ENCODE measurements at regions not wholly inside any gene's neighbourhood (a gene's known extent, or its start where the extent isn't known, plus 50 kb on each side); places are given as distances from the start of the nearest gene placed in this dataset.

- Histone ChIP-seq H3F3A (ENCODE audit: control insufficient read depth, insufficient read depth) (no peaks in the 10 kb centered on the region), H3K27me3 (ENCODE audit: control insufficient read depth, low read length) (no peaks in the 10 kb centered on the region), H3K4me1 (ENCODE audit: control insufficient read depth, low read length) (no peaks in the 10 kb centered on the region), H3K79me2 (ENCODE audit: control insufficient read depth, low read length) (no peaks in the 10 kb centered on the region), H3K4me2 (ENCODE audit: low read length) (no peak overlapping the region), H3K27ac (ENCODE audit: low read depth, low read length) (no peak overlapping the region), H3K4me3 (ENCODE audit: low read length) (no peak overlapping the region), H3K9me2 (replicated peaks; ENCODE audit: control insufficient read depth, low read length) (no peaks in the 10 kb centered on the region), H3K36me3 (ENCODE audit: control insufficient read depth, low read length) (no peaks in the 10 kb centered on the region), H3K9me3 (ENCODE audit: control insufficient read depth, insufficient read depth, low read length) (no peaks in the 10 kb centered on the region), H4K20me1 (ENCODE audit: control insufficient read depth, insufficient read depth, low read depth, low read length) (no peaks in the 10 kb centered on the region)
- TF ChIP-seq EZH2phosphoT487 (IDR thresholded peaks at IDR 0.05; ENCODE audit: borderline replicate concordance, low read length) (no peak), CTCF (IDR thresholded peaks at IDR 0.05; ENCODE audit: low read depth, low read length, poor library complexity, severe bottlenecking) (no peak)
Observed at GRCh38 chr13:67439365-67439764, 209.2 kb upstream of the PCDH9 start.

- H3K4me1 ChIP-seq (ENCODE audit: control insufficient read depth, low read length) = no peaks in the 10 kb centered on the region
- H3K9me2 ChIP-seq (replicated peaks; ENCODE audit: control insufficient read depth, low read length) = no peaks in the 10 kb centered on the region
- no peaks in the 10 kb centered on the region for H3K79me2 ChIP-seq (ENCODE audit: control insufficient read depth, low read length)
- H3K27me3 ChIP-seq (ENCODE audit: control insufficient read depth, low read length) = no peaks in the 10 kb centered on the region
- H3K27ac ChIP-seq (ENCODE audit: low read depth, low read length) = no peak overlapping the region
- no peaks in the 10 kb centered on the region for H4K20me1 ChIP-seq (ENCODE audit: control insufficient read depth, insufficient read depth, low read depth, low read length)
- H3K4me2 ChIP-seq (ENCODE audit: low read length) = no peak overlapping the region
- H3K4me3 ChIP-seq (ENCODE audit: low read length) = no peak overlapping the region
- no peaks in the 10 kb centered on the region for H3K9me3 ChIP-seq (ENCODE audit: control insufficient read depth, insufficient read depth, low read length)
- H3K36me3 ChIP-seq (ENCODE audit: control insufficient read depth, low read length) = no peaks in the 10 kb centered on the region
- TF ChIP-seq EZH2phosphoT487 (IDR thresholded peaks at IDR 0.05; ENCODE audit: borderline replicate concordance, low read length) = no peak
- no peak for TF ChIP-seq CTCF (IDR thresholded peaks at IDR 0.05; ENCODE audit: low read depth, low read length, poor library complexity, severe bottlenecking)
- no peaks in the 10 kb centered on the region for H3F3A ChIP-seq (ENCODE audit: control insufficient read depth, insufficient read depth)
Observed at GRCh38 chr13:67438465-67438864, 208.3 kb upstream of the PCDH9 start.

GRCh38 chr13:67437244-67437643 lies 207.1 kb upstream of the PCDH9 start:
- Histone ChIP-seq H3K36me3 (ENCODE audit: control insufficient read depth, low read length) (no peaks in the 10 kb centered on the region), H4K20me1 (ENCODE audit: control insufficient read depth, insufficient read depth, low read depth, low read length) (no peaks in the 10 kb centered on the region), H3K27ac (ENCODE audit: low read depth, low read length) (no peak overlapping the region), H3K9me3 (ENCODE audit: control insufficient read depth, insufficient read depth, low read length) (no peaks in the 10 kb centered on the region), H3K4me3 (ENCODE audit: low read length) (no peak overlapping the region), H3K27me3 (ENCODE audit: control insufficient read depth, low read length) (no peaks in the 10 kb centered on the region), H3K4me2 (ENCODE audit: low read length) (no peak overlapping the region), H3K79me2 (ENCODE audit: control insufficient read depth, low read length) (no peaks in the 10 kb centered on the region), H3F3A (ENCODE audit: control insufficient read depth, insufficient read depth) (no peaks in the 10 kb centered on the region), H3K4me1 (ENCODE audit: control insufficient read depth, low read length) (no peaks in the 10 kb centered on the region), H3K9me2 (replicated peaks; ENCODE audit: control insufficient read depth, low read length) (no peaks in the 10 kb centered on the region)
- TF ChIP-seq EZH2phosphoT487 (IDR thresholded peaks at IDR 0.05; ENCODE audit: borderline replicate concordance, low read length) = no peak
- no peak for TF ChIP-seq CTCF (IDR thresholded peaks at IDR 0.05; ENCODE audit: low read depth, low read length, poor library complexity, severe bottlenecking)

- Histone ChIP-seq H3K27me3 (ENCODE audit: control insufficient read depth, low read length) (no peaks in the 10 kb centered on the region), H3K27ac (ENCODE audit: low read depth, low read length) (no peak overlapping the region), H3K4me3 (ENCODE audit: low read length) (no peak overlapping the region), H3K4me1 (ENCODE audit: control insufficient read depth, low read length) (no peaks in the 10 kb centered on the region), H3K4me2 (ENCODE audit: low read length) (no peak overlapping the region), H3K36me3 (ENCODE audit: control insufficient read depth, low read length) (no peaks in the 10 kb centered on the region), H3K9me3 (ENCODE audit: control insufficient read depth, insufficient read depth, low read length) (no peaks in the 10 kb centered on the region), H3K9me2 (replicated peaks; ENCODE audit: control insufficient read depth, low read length) (no peaks in the 10 kb centered on the region), H3K79me2 (ENCODE audit: control insufficient read depth, low read length) (no peaks in the 10 kb centered on the region), H4K20me1 (ENCODE audit: control insufficient read depth, insufficient read depth, low read depth, low read length) (no peaks in the 10 kb centered on the region), H3F3A (ENCODE audit: control insufficient read depth, insufficient read depth) (no peaks in the 10 kb centered on the region)
- TF ChIP-seq EZH2phosphoT487 (IDR thresholded peaks at IDR 0.05; ENCODE audit: borderline replicate concordance, low read length) = no peak
- no peak for TF ChIP-seq CTCF (IDR thresholded peaks at IDR 0.05; ENCODE audit: low read depth, low read length, poor library complexity, severe bottlenecking)
Observed at GRCh38 chr13:67421475-67421874, 191.3 kb upstream of the PCDH9 start.

Measured in DOHH2 (cell line).